SK-N-SH treated with all-trans-retinoic acid at 6 μM for 48 hours (cell line): ENCODE measurements at regions not wholly inside any gene's neighbourhood (a gene's known extent, or its start where the extent isn't known, plus 50 kb on each side); places are given as distances from the start of the nearest gene placed in this dataset.

ENCODE experiments used
- ATAC-seq: fragments of 200-7000 bp; cut with Tn5 transposase; 3 replicates; pipeline ENCODE4 v1.9.1; 2020; ENCODE audit warnings: mild to moderate bottlenecking, moderate library complexity
- BACH2 ChIP-seq: fragments of 250-450 bp; sonication (Bioruptor Pico); IDR thresholded peaks from 2 replicates; pipeline ENCODE4 v1.9.0; 2021; ENCODE audit warnings: mild to moderate bottlenecking, borderline replicate concordance
- CREB5 ChIP-seq: fragments of 250-450 bp; sonication (Bioruptor Pico); IDR thresholded peaks from 2 replicates; pipeline ENCODE4 v1.5.1; 2020; ENCODE audit warnings: low read depth, mild to moderate bottlenecking, moderate library complexity
- CSDC2 ChIP-seq: fragments of 250-450 bp; sonication (Bioruptor Pico); IDR thresholded peaks from 2 replicates; pipeline ENCODE4 v1.5.0; 2020; ENCODE audit warnings: mild to moderate bottlenecking, moderate library complexity
- CSRNP3 ChIP-seq: fragments of 250-450 bp; sonication (Bioruptor Pico); IDR thresholded peaks from 2 replicates; pipeline ENCODE4 v1.5.1; 2021; ENCODE audit warnings: mild to moderate bottlenecking, moderate library complexity
- ESRRG ChIP-seq: fragments of 250-450 bp; sonication (Bioruptor Pico); IDR thresholded peaks from 2 replicates; pipeline ENCODE4 v1.6.1; 2021; ENCODE audit warnings: mild to moderate bottlenecking
- GLIS3 ChIP-seq: fragments of 250-450 bp; sonication (Bioruptor Pico); IDR thresholded peaks from 2 replicates; pipeline ENCODE4 v1.5.0; 2020; ENCODE audit warnings: mild to moderate bottlenecking, moderate library complexity
- ISL1 ChIP-seq: fragments of 250-450 bp; sonication (Bioruptor Pico); IDR thresholded peaks from 2 replicates; pipeline ENCODE4 v2.1.2; 2022; ENCODE audit warnings: mild to moderate bottlenecking, moderate library complexity
- OSR1 ChIP-seq: fragments of 250-450 bp; sonication (Bioruptor Pico); IDR thresholded peaks from 2 replicates; pipeline ENCODE4 v1.8.0; 2022; ENCODE audit warnings: moderate library complexity, mild to moderate bottlenecking, inconsistent platforms
- PATZ1 ChIP-seq: fragments of 250-450 bp; sonication (Bioruptor Pico); IDR thresholded peaks from 2 replicates; pipeline ENCODE4 v1.8.0; 2020; ENCODE audit warnings: mild to moderate bottlenecking, moderate library complexity, borderline replicate concordance
- POU6F1 ChIP-seq: fragments of 250-450 bp; sonication (Bioruptor Pico); IDR thresholded peaks from 2 replicates; pipeline ENCODE4 v1.8.0; 2021; ENCODE audit warnings: low read depth, mild to moderate bottlenecking, moderate library complexity, borderline replicate concordance
- PPARA ChIP-seq: fragments of 250-450 bp; sonication (Bioruptor Pico); IDR thresholded peaks from 2 replicates; pipeline ENCODE4 v1.5.0; 2020; ENCODE audit warnings: mild to moderate bottlenecking, borderline replicate concordance
- RARB ChIP-seq: fragments of 250-450 bp; sonication (Bioruptor Pico); IDR thresholded peaks from 2 replicates; pipeline ENCODE4 v1.8.0; 2021; ENCODE audit warnings: mild to moderate bottlenecking, moderate library complexity
- SNAI2 ChIP-seq: fragments of 250-450 bp; sonication (Bioruptor Pico); IDR thresholded peaks from 2 replicates; pipeline ENCODE4 v1.5.0; 2020; ENCODE audit warnings: mild to moderate bottlenecking, moderate library complexity
- TCF4 ChIP-seq: fragments of 250-450 bp; sonication (Bioruptor Pico); IDR thresholded peaks from 2 replicates; pipeline ENCODE4 v1.8.0; 2021; ENCODE audit warnings: mild to moderate bottlenecking, moderate library complexity, borderline replicate concordance
- TOX ChIP-seq: fragments of 250-450 bp; sonication (Bioruptor Pico); IDR thresholded peaks from 2 replicates; pipeline ENCODE4 v1.8.0; 2021; ENCODE audit warnings: mild to moderate bottlenecking, moderate library complexity, borderline replicate concordance
- TSHZ2 ChIP-seq: fragments of 250-450 bp; sonication (Bioruptor Pico); IDR thresholded peaks from 2 replicates; pipeline ENCODE4 v1.5.0; 2020; ENCODE audit warnings: mild to moderate bottlenecking, moderate library complexity
- ZC3H10 ChIP-seq: fragments of 250-450 bp; sonication (Bioruptor Pico); IDR thresholded peaks from 2 replicates; pipeline ENCODE4 v1.5.1; 2021; ENCODE audit warnings: mild to moderate bottlenecking, moderate library complexity
- ZFP3 ChIP-seq: fragments of 250-450 bp; sonication (Bioruptor Pico); IDR thresholded peaks from 2 replicates; pipeline ENCODE4 v1.5.0; 2020; ENCODE audit warnings: mild to moderate bottlenecking, moderate library complexity
- ZFP30 ChIP-seq: fragments of 450-650 bp; formaldehyde crosslinking; IDR thresholded peaks from 2 replicates; pipeline ENCODE4 v1.5.0; 2022; ENCODE audit warnings: mild to moderate bottlenecking, moderate library complexity
- ZNF565 ChIP-seq: fragments of 450-650 bp; formaldehyde crosslinking; conservative IDR thresholded peaks from 2 replicates; pipeline ENCODE4 v1.5.0; 2020; ENCODE audit warnings: low read depth, mild to moderate bottlenecking, moderate library complexity
- ZNF70 ChIP-seq: fragments of 450-650 bp; formaldehyde crosslinking; IDR thresholded peaks from 2 replicates; pipeline ENCODE4 v1.5.0; 2020; ENCODE audit warnings: mild to moderate bottlenecking, moderate library complexity
- ZNF8 ChIP-seq: fragments of 450-650 bp; formaldehyde crosslinking; IDR thresholded peaks from 2 replicates; pipeline ENCODE4 v1.5.0; 2020; ENCODE audit warnings: mild to moderate bottlenecking, moderate library complexity

GRCh38 chr18:67677489-67677888 is 161.0 kb upstream of the DSEL start (continued):
- no peak for TF ChIP-seq CREB5 (CRISPR knock-in tag)

- TF ChIP-seq ISL1 (CRISPR knock-in tag) = no peak
- TF ChIP-seq OSR1 (CRISPR knock-in tag) = no peak
- no peak for TF ChIP-seq TOX (CRISPR knock-in tag)
- no peak for TF ChIP-seq GLIS3 (CRISPR knock-in tag)
- no peak for TF ChIP-seq RARB
- no peak for TF ChIP-seq ZNF565 (CRISPR knock-in tag)
- no peak for TF ChIP-seq BACH2 (CRISPR knock-in tag)
- TF ChIP-seq CSRNP3 = no peak
- no peak for TF ChIP-seq ZFP3 (CRISPR knock-in tag)
- TF ChIP-seq TCF4 (CRISPR knock-in tag) = no peak
- TF ChIP-seq ZNF8 (CRISPR knock-in tag) = no peak
- no peak for TF ChIP-seq CREB5 (CRISPR knock-in tag)
- no peak for TF ChIP-seq ZC3H10 (CRISPR knock-in tag)
- no peak for TF ChIP-seq CSDC2 (CRISPR knock-in tag)
- TF ChIP-seq ESRRG (CRISPR knock-in tag) = no peak
- no peak for TF ChIP-seq PPARA (CRISPR knock-in tag)
- no peak for TF ChIP-seq ZNF70 (CRISPR knock-in tag)
- no peak for TF ChIP-seq POU6F1 (CRISPR knock-in tag)
- TF ChIP-seq SNAI2 (CRISPR knock-in tag) = no peak
- no peak for TF ChIP-seq ZFP30 (CRISPR knock-in tag)
- ATAC-seq = no peak
These were observed 156.2 kb upstream of the DSEL start for GRCh38 chr18:67672716-67673115.

GRCh38 chr18:67672155-67672554 is 155.6 kb upstream of the DSEL start:
- no peak for TF ChIP-seq ZNF70 (CRISPR knock-in tag)
- TF ChIP-seq ZC3H10 (CRISPR knock-in tag) = no peak
- no peak for TF ChIP-seq TCF4 (CRISPR knock-in tag)
- no peak for TF ChIP-seq SNAI2 (CRISPR knock-in tag)
- TF ChIP-seq ZNF8 (CRISPR knock-in tag) = no peak
- TF ChIP-seq ISL1 (CRISPR knock-in tag) = no peak
- no peak for TF ChIP-seq ZFP3 (CRISPR knock-in tag)
- no peak for ATAC-seq

- ATAC-seq = peak; percentile 34; the same call in 1 of the 3 replicates
- TF ChIP-seq TCF4 (CRISPR knock-in tag) (no peak), ZC3H10 (CRISPR knock-in tag) (no peak), PATZ1 (CRISPR knock-in tag) (no peak), TSHZ2 (CRISPR knock-in tag) (no peak)
These were observed 153.6 kb upstream of the DSEL start for GRCh38 chr18:67670024-67670543.
